Progenitor cell of endocrine pancreas (in vitro differentiated cells): ENCODE measurements at regions not wholly inside any gene's neighbourhood (a gene's known extent, or its start where the extent isn't known, plus 50 kb on each side); places are given as distances from the start of the nearest gene placed in this dataset.

ENCODE experiments used
- DNase-seq: peaks from one replicate; pipeline ENCODE4 v3.0.0; 2021; ENCODE audit warnings: low spot score; ENCODE audit not compliant: unreplicated experiment
- H3K27ac Mint-ChIP-seq: 2 replicates; pipeline ENCODE4 v1.8.0; 2021; ENCODE audit warnings: mild to moderate bottlenecking, moderate library complexity, mixed read lengths
- H3K27me3 Mint-ChIP-seq: 2 replicates; pipeline ENCODE4 v1.8.0; 2021; ENCODE audit warnings: mixed read lengths
- H3K36me3 Mint-ChIP-seq: 2 replicates; pipeline ENCODE4 v1.8.0; 2022; ENCODE audit warnings: mixed read lengths; ENCODE audit not compliant: insufficient read depth
- H3K4me1 Mint-ChIP-seq: 2 replicates; pipeline ENCODE4 v1.8.0; 2021; ENCODE audit warnings: low read depth, mixed read lengths
- H3K4me3 Mint-ChIP-seq: 2 replicates; pipeline ENCODE4 v1.8.0; 2021; ENCODE audit warnings: low read depth, mild to moderate bottlenecking, moderate library complexity, mixed read lengths
- H3K9me3 Mint-ChIP-seq: 2 replicates; pipeline ENCODE4 v1.8.0; 2021; ENCODE audit warnings: low read depth, mixed read lengths
- CTCF ChIP-seq: fragments of 200-600 bp; sonication (generic); IDR thresholded peaks from one replicate; pipeline ENCODE4 v1.5.0; 2021; ENCODE audit warnings: antibody characterized with exemption, mild to moderate bottlenecking; ENCODE audit not compliant: unreplicated experiment

GRCh38 chr5:39521940-39522590, 97.3 kb upstream of the DAB2 start:
- DNase-seq = no peak
- H3K9me3 Mint-ChIP-seq = peaks cover 4% of the 10 kb centered on the region
- no peak overlapping the region for H3K4me3 Mint-ChIP-seq
- TF ChIP-seq CTCF = no peak
- H3K4me1 Mint-ChIP-seq = peaks cover 5% of the 10 kb centered on the region
- H3K36me3 Mint-ChIP-seq = no peaks in the 10 kb centered on the region
- H3K27me3 Mint-ChIP-seq = no peaks in the 10 kb centered on the region
- no peak overlapping the region for H3K27ac Mint-ChIP-seq

- Mint-ChIP-seq H3K4me3 (no peak overlapping the region), H3K27ac (no peak overlapping the region), H3K36me3 (no peaks in the 10 kb centered on the region), H3K9me3 (peaks cover 4% of the 10 kb centered on the region), H3K4me1 (no peaks in the 10 kb centered on the region), H3K27me3 (no peaks in the 10 kb centered on the region)
- DNase-seq = no peak
- no peak for TF ChIP-seq CTCF
Observed at GRCh38 chr5:39521098-39521860, 96.5 kb upstream of the DAB2 start.

GRCh38 chr5:39520232-39520572, 95.4 kb upstream of the DAB2 start:
- no peak for TF ChIP-seq CTCF
- Mint-ChIP-seq H3K9me3 (peaks cover 4% of the 10 kb centered on the region), H3K27ac (no peak overlapping the region), H3K36me3 (no peaks in the 10 kb centered on the region), H3K27me3 (no peaks in the 10 kb centered on the region), H3K4me3 (no peak overlapping the region), H3K4me1 (no peaks in the 10 kb centered on the region)
- DNase-seq = no peak

GRCh38 chr5:39519566-39520231, 94.9 kb upstream of the DAB2 start:
- H3K27me3 Mint-ChIP-seq = no peaks in the 10 kb centered on the region
- TF ChIP-seq CTCF = no peak
- peaks cover 4% of the 10 kb centered on the region for H3K9me3 Mint-ChIP-seq
- no peak overlapping the region for H3K27ac Mint-ChIP-seq
- no peak for DNase-seq
- H3K36me3 Mint-ChIP-seq = no peaks in the 10 kb centered on the region
- H3K4me1 Mint-ChIP-seq = no peaks in the 10 kb centered on the region
- no peak overlapping the region for H3K4me3 Mint-ChIP-seq

- H3K27ac Mint-ChIP-seq = no peak overlapping the region
Observed at GRCh38 chr5:39519079-39519478, 94.3 kb upstream of the DAB2 start.

More at GRCh38 chr5:39519079-39519478, 94.3 kb upstream of the DAB2 start:
- Mint-ChIP-seq H3K9me3 (peaks cover 4% of the 10 kb centered on the region), H3K27me3 (no peaks in the 10 kb centered on the region), H3K36me3 (no peaks in the 10 kb centered on the region), H3K4me3 (no peak overlapping the region), H3K4me1 (no peaks in the 10 kb centered on the region)
- no peak for TF ChIP-seq CTCF
- no peak for DNase-seq
